HCT116 (cell line): ENCODE measurements at regions not wholly inside any gene's neighbourhood (a gene's known extent, or its start where the extent isn't known, plus 50 kb on each side); places are given as distances from the start of the nearest gene placed in this dataset.

ENCODE experiments used
- FOSL1 ChIP-seq: IDR thresholded peaks from 2 replicates; pipeline ENCODE4 v1.6.1; 2012; ENCODE audit warnings: low read depth
- POLR2A ChIP-seq: IDR thresholded peaks from 2 replicates; pipeline ENCODE4 v1.7.0; 2011; ENCODE audit warnings: borderline replicate concordance; ENCODE audit not compliant: insufficient read depth, insufficient read length; ENCODE audit errors: extremely low read depth
- SP1 ChIP-seq: IDR thresholded peaks from 2 replicates; pipeline ENCODE4 v1.6.1; 2012; ENCODE audit warnings: low read depth

GRCh38 chr4:37014584-37014983 lies 230.0 kb upstream of the NWD2 start:
- TF ChIP-seq FOSL1 (no peak), SP1 (no peak), POLR2A (no peak)
